H9 (cell line): ENCODE measurements at regions not wholly inside any gene's neighbourhood (a gene's known extent, or its start where the extent isn't known, plus 50 kb on each side); places are given as distances from the start of the nearest gene placed in this dataset.

Experiments used
- DNase-seq: peaks from one replicate; pipeline ENCODE4 v3.0.0-alpha.2; 2017
- H2AFZ ChIP-seq: one replicate; pipeline ENCODE4 v1.6.1; 2013; ENCODE audit warnings: mild to moderate bottlenecking, low read length, control low read depth, moderate library complexity
- H2AK5ac ChIP-seq: 2 replicates; pipeline ENCODE4 v1.6.1; 2013; ENCODE audit warnings: low read length, control low read depth, mixed read lengths; ENCODE audit not compliant: insufficient read length
- H2BK120ac ChIP-seq: one replicate; pipeline ENCODE4 v1.6.1; 2013; ENCODE audit warnings: low read depth, mild to moderate bottlenecking, low read length, control low read depth, inconsistent platforms; ENCODE audit not compliant: poor library complexity, severe bottlenecking
- H2BK12ac ChIP-seq: 2 replicates; pipeline ENCODE4 v1.6.1; 2013; ENCODE audit warnings: low read length, control low read depth, mixed read lengths, low read depth; ENCODE audit not compliant: insufficient read length
- H2BK15ac ChIP-seq: 2 replicates; pipeline ENCODE4 v1.6.1; 2013; ENCODE audit warnings: low read depth, low read length, control low read depth
- H2BK20ac ChIP-seq: one replicate; pipeline ENCODE4 v1.6.1; 2013; ENCODE audit warnings: low read depth, mild to moderate bottlenecking, low read length, control low read depth, inconsistent platforms; ENCODE audit not compliant: poor library complexity, severe bottlenecking
- H2BK5ac ChIP-seq: 2 replicates; pipeline ENCODE4 v1.6.1; 2013; ENCODE audit warnings: low read length, control low read depth, mixed read lengths; ENCODE audit not compliant: insufficient read length
- H3K14ac ChIP-seq: 2 replicates; pipeline ENCODE4 v1.6.1; 2013; ENCODE audit warnings: low read length, control low read depth; ENCODE audit not compliant: insufficient read depth
- H3K18ac ChIP-seq: 2 replicates; pipeline ENCODE4 v1.6.1; 2013; ENCODE audit warnings: low read depth, mild to moderate bottlenecking, mixed read lengths, low read length, control low read depth; ENCODE audit not compliant: insufficient read length
- H3K23ac ChIP-seq: 2 replicates; pipeline ENCODE4 v1.6.1; 2013; ENCODE audit warnings: low read length, control low read depth, mixed read lengths, low read depth; ENCODE audit not compliant: insufficient read length
- H3K23me2 ChIP-seq: 2 replicates; pipeline ENCODE4 v1.6.1; 2013; ENCODE audit warnings: low read depth, mild to moderate bottlenecking, mixed read lengths, low read length, control low read depth; ENCODE audit not compliant: insufficient read length, poor library complexity, severe bottlenecking
- H3K27ac ChIP-seq: 2 replicates; pipeline ENCODE4 v1.5.1; 2013; ENCODE audit warnings: low read length, control low read depth, mixed read lengths, low read depth; ENCODE audit not compliant: insufficient read length
- H3K27me3 ChIP-seq: 2 replicates; pipeline ENCODE4 v1.6.1; 2013; ENCODE audit warnings: low read length, control low read depth, inconsistent platforms; ENCODE audit not compliant: insufficient read depth
- H3K4ac ChIP-seq: 2 replicates; pipeline ENCODE4 v1.6.1; 2013; ENCODE audit warnings: low read depth, mild to moderate bottlenecking, control low read depth, inconsistent platforms, low read length, moderate library complexity
- H3K4me1 ChIP-seq: 2 replicates; pipeline ENCODE4 v1.6.1; 2013; ENCODE audit warnings: low read length, control low read depth, inconsistent platforms; ENCODE audit not compliant: insufficient read depth
- H3K4me2 ChIP-seq: 2 replicates; pipeline ENCODE4 v1.6.1; 2013; ENCODE audit warnings: low read length, control low read depth, mixed read lengths; ENCODE audit not compliant: insufficient read length, insufficient read depth
- H3K56ac ChIP-seq: 2 replicates; pipeline ENCODE4 v1.6.1; 2013; ENCODE audit warnings: low read depth, mild to moderate bottlenecking, mixed read lengths, low read length, control low read depth; ENCODE audit not compliant: insufficient read length
- H3K79me1 ChIP-seq: 2 replicates; pipeline ENCODE4 v1.6.1; 2013; ENCODE audit warnings: low read depth, mild to moderate bottlenecking, moderate library complexity, low read length, control low read depth, inconsistent platforms; ENCODE audit not compliant: insufficient read depth, poor library complexity, severe bottlenecking
- H3K79me2 ChIP-seq: 2 replicates; pipeline ENCODE4 v1.6.1; 2013; ENCODE audit warnings: low read length, control low read depth, inconsistent platforms; ENCODE audit not compliant: insufficient read depth
- H3K9ac ChIP-seq: 2 replicates; pipeline ENCODE4 v1.6.1; 2013; ENCODE audit warnings: low read length, control low read depth, mixed read lengths; ENCODE audit not compliant: insufficient read length; ENCODE audit errors: extremely low read depth
- H3K9me3 ChIP-seq: one replicate; pipeline ENCODE4 v1.6.1; 2013; ENCODE audit warnings: low read depth, low read length, inconsistent platforms; ENCODE audit not compliant: control insufficient read depth
- H3T11ph ChIP-seq: one replicate; pipeline ENCODE4 v1.6.1; 2013; ENCODE audit warnings: mild to moderate bottlenecking, low read length, control low read depth, inconsistent platforms
- H4K20me1 ChIP-seq: one replicate; pipeline ENCODE4 v1.6.1; 2013; ENCODE audit not compliant: control insufficient read depth, insufficient read length, insufficient read depth
- H4K5ac ChIP-seq: 2 replicates; pipeline ENCODE4 v1.6.1; 2013; ENCODE audit warnings: low read depth, mild to moderate bottlenecking, mixed read lengths, low read length, control low read depth; ENCODE audit not compliant: insufficient read length
- H4K8ac ChIP-seq: replicated peaks from 2 replicates; pipeline ENCODE4 v1.6.1; 2013; ENCODE audit warnings: low read length, control low read depth, mixed read lengths, low read depth; ENCODE audit not compliant: insufficient read length
- H4K91ac ChIP-seq: 2 replicates; pipeline ENCODE4 v1.6.1; 2013; ENCODE audit warnings: low read depth, mild to moderate bottlenecking, moderate library complexity, mixed read lengths, low read length, control low read depth; ENCODE audit not compliant: insufficient read length
- H3K27ac Mint-ChIP-seq, 3 experiments: 2 replicates in 2 of 3; 3 replicates in 1 of 3; pipeline ENCODE4 v1.8.0; 2020 to 2021; ENCODE audit warnings: mixed read lengths in 3 of 3, mild to moderate bottlenecking in 1 of 3, moderate library complexity in 1 of 3
- H3K27me3 Mint-ChIP-seq: 2 replicates; pipeline ENCODE4 v1.8.0; 2021; ENCODE audit warnings: low read depth, mild to moderate bottlenecking, moderate library complexity, mixed read lengths
- H3K36me3 Mint-ChIP-seq, 3 experiments: 2 replicates in 2 of 3; 3 replicates in 1 of 3; pipeline ENCODE4 v1.8.0; 2020 to 2021; ENCODE audit warnings: low read depth in 3 of 3, mixed read lengths in 3 of 3; ENCODE audit not compliant: insufficient read depth in 1 of 3
- H3K4me1 Mint-ChIP-seq, 2 experiments: 2 replicates each; pipeline ENCODE4 v1.8.0; 2020; ENCODE audit warnings: mixed read lengths in 2 of 2
- H3K4me3 Mint-ChIP-seq, 2 experiments: 2 replicates in 1 of 2; 3 replicates in 1 of 2; pipeline ENCODE4 v1.8.0; 2020 to 2021; ENCODE audit warnings: mild to moderate bottlenecking in 2 of 2, mixed read lengths in 2 of 2, moderate library complexity in 1 of 2
- H3K9me3 Mint-ChIP-seq, 2 experiments: 2 replicates in 1 of 2; 3 replicates in 1 of 2; pipeline ENCODE4 v1.8.0; 2020; ENCODE audit warnings: mild to moderate bottlenecking in 2 of 2, mixed read lengths in 2 of 2, moderate library complexity in 1 of 2
- WGBS: extraction: QIAGEN DNeasy Blood & Tissue Kit; methylation state at CpG from one replicate; pipeline ENCODE4 v1.1.7; 2013; ENCODE audit warnings: missing lambda C conversion rate, low lambda C conversion rate, mixed read lengths; ENCODE audit not compliant: insufficient read length; ENCODE audit errors: extremely low coverage; 5-methylcytosine and 5-hydroxymethylcytosine counted together
- TF ChIP-seq, protein P1 (sequence below): fragments of 200-600 bp; sonication (generic); conservative IDR thresholded peaks from 3 replicates; pipeline ENCODE4 v1.8.0; 2021; ENCODE audit warnings: antibody characterized with exemption, mild to moderate bottlenecking

DNA sequence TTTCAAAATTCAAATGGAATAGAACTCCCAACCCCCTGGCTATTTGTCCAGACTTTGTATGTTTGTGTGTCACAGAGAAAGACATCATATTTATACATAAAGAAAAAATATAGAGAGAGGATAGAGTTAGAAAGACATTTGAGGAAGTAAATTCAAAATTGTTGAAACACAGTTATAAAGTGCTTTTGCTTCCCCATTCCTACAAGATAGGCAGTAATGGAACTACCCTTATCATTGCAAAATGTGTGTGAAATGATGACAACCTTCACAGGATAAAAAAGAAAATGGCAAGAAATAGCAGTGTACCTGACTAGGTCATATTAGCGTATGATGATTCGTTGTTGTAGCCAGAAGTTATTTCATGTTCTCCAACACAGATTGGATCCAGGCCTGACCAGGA is 63.1 kb downstream of the FZD1 start:
- H3K36me3 Mint-ChIP-seq = no peaks in the 10 kb centered on the region
- Histone ChIP-seq H2BK20ac (no peak overlapping the region), H4K8ac (no peak overlapping the region), H2AFZ (no peak overlapping the region), H2BK120ac (no peak overlapping the region), H3K14ac (no peak overlapping the region), H3K4me2 (no peak overlapping the region), H3K79me1 (no peaks in the 10 kb centered on the region), H3K56ac (no peak overlapping the region), H3K27me3 (no peaks in the 10 kb centered on the region), H4K20me1 (no peaks in the 10 kb centered on the region), H3K23me2 (no peaks in the 10 kb centered on the region), H3K27ac (no peak overlapping the region), H3K4ac (no peak overlapping the region), H3K18ac (no peak overlapping the region), H2AK5ac (no peak overlapping the region), H2BK15ac (no peak overlapping the region), H2BK5ac (no peak overlapping the region), H3K4me1 (peaks cover 2% of the 10 kb centered on the region; the same call in 1 of the 2 replicates), H3K9ac (no peak overlapping the region), H4K91ac (no peak overlapping the region), H3T11ph (no peak overlapping the region), H3K79me2 (no peaks in the 10 kb centered on the region), H2BK12ac (no peak overlapping the region), H4K5ac (no peak overlapping the region), H3K9me3 (no peaks in the 10 kb centered on the region), H3K23ac (no peak overlapping the region)
- DNase-seq = no peak
- H3K4me3 Mint-ChIP-seq = no peak overlapping the region
- peaks cover 2% of the 10 kb centered on the region for H3K27me3 Mint-ChIP-seq
- H3K27ac Mint-ChIP-seq = no peak overlapping the region
- H3K9me3 Mint-ChIP-seq = no peaks in the 10 kb centered on the region; a peak in 1 of 5 replicates
- no CpG with 5 or more reads among the region's 2 CpGs for WGBS
- H3K4me1 Mint-ChIP-seq = peaks cover 11 to 15% of the 10 kb centered on the region in 2 experiments
- TF ChIP-seq, protein P1, sequence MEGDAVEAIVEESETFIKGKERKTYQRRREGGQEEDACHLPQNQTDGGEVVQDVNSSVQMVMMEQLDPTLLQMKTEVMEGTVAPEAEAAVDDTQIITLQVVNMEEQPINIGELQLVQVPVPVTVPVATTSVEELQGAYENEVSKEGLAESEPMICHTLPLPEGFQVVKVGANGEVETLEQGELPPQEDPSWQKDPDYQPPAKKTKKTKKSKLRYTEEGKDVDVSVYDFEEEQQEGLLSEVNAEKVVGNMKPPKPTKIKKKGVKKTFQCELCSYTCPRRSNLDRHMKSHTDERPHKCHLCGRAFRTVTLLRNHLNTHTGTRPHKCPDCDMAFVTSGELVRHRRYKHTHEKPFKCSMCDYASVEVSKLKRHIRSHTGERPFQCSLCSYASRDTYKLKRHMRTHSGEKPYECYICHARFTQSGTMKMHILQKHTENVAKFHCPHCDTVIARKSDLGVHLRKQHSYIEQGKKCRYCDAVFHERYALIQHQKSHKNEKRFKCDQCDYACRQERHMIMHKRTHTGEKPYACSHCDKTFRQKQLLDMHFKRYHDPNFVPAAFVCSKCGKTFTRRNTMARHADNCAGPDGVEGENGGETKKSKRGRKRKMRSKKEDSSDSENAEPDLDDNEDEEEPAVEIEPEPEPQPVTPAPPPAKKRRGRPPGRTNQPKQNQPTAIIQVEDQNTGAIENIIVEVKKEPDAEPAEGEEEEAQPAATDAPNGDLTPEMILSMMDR = no peak
